ENCODE measurements at regions not wholly inside any gene's neighbourhood (a gene's known extent, or its start where the extent isn't known, plus 50 kb on each side); places are given as distances from the start of the nearest gene placed in this dataset.

GRCh38 chr21:27213303-27213702 is 246.4 kb upstream of the ADAMTS5 start:
- no peak for DNase-seq (ENCODE audit: extremely low spot score in 2 of 2)
- Histone ChIP-seq H3K27ac (no peak overlapping the region), H3K36me3 (no peaks in the 10 kb centered on the region), H3K4me1 (no peaks in the 10 kb centered on the region), H3K27me3 (no peaks in the 10 kb centered on the region), H3K9me3 (no peaks in the 10 kb centered on the region), H3K4me3 (no peak overlapping the region)
- TF ChIP-seq POLR2AphosphoS5 (IDR thresholded peaks at IDR 0.05; ENCODE audit: insufficient read depth in 1 of 2, low read depth in 1 of 2) (no peak), POLR2A (IDR thresholded peaks at IDR 0.05) (no peak), CTCF (IDR thresholded peaks at IDR 0.05) (no peak)
- intact Hi-C loops (cut with DNase I): no loop called here

GRCh38 chr21:27212441-27212840 is 245.6 kb upstream of the ADAMTS5 start:
- Histone ChIP-seq H3K27ac (no peak overlapping the region), H3K9me3 (no peaks in the 10 kb centered on the region), H3K4me3 (no peak overlapping the region), H3K4me1 (no peaks in the 10 kb centered on the region), H3K27me3 (no peaks in the 10 kb centered on the region), H3K36me3 (no peaks in the 10 kb centered on the region)
- no peak for DNase-seq (ENCODE audit: extremely low spot score in 2 of 2)
- TF ChIP-seq CTCF (IDR thresholded peaks at IDR 0.05) (no peak), POLR2AphosphoS5 (IDR thresholded peaks at IDR 0.05; ENCODE audit: insufficient read depth in 1 of 2, low read depth in 1 of 2) (no peak), POLR2A (IDR thresholded peaks at IDR 0.05) (no peak)
- intact Hi-C loops (cut with DNase I): no loop called here

- Histone ChIP-seq H3K27ac (no peak overlapping the region), H3K9me3 (no peaks in the 10 kb centered on the region), H3K4me3 (no peak overlapping the region), H3K27me3 (no peaks in the 10 kb centered on the region), H3K36me3 (no peaks in the 10 kb centered on the region), H3K4me1 (no peaks in the 10 kb centered on the region)
- intact Hi-C loops (cut with DNase I): no loop called here
- no peak for DNase-seq (ENCODE audit: extremely low spot score in 2 of 2)
- TF ChIP-seq CTCF (IDR thresholded peaks at IDR 0.05): no peak
- no peak for TF ChIP-seq POLR2A (IDR thresholded peaks at IDR 0.05)
- TF ChIP-seq POLR2AphosphoS5 (IDR thresholded peaks at IDR 0.05; ENCODE audit: insufficient read depth in 1 of 2, low read depth in 1 of 2): no peak
Observed at GRCh38 chr21:27209546-27209945, 242.7 kb upstream of the ADAMTS5 start.

GRCh38 chr21:27206368-27206982 is 239.6 kb upstream of the ADAMTS5 start:
- H3K4me3 ChIP-seq: no peak overlapping the region
- intact Hi-C loops (cut with DNase I): no loop called here
- no peak for TF ChIP-seq CTCF (IDR thresholded peaks at IDR 0.05)
- H3K4me1 ChIP-seq: no peaks in the 10 kb centered on the region
- no peak overlapping the region for H3K27ac ChIP-seq
- H3K9me3 ChIP-seq: no peaks in the 10 kb centered on the region
- no peaks in the 10 kb centered on the region for H3K36me3 ChIP-seq
- no peak for DNase-seq (ENCODE audit: extremely low spot score in 2 of 2)
- H3K27me3 ChIP-seq: no peaks in the 10 kb centered on the region

GRCh38 chr21:27202301-27202700 is 235.4 kb upstream of the ADAMTS5 start:
- Histone ChIP-seq H3K4me3 (no peak overlapping the region), H3K36me3 (no peaks in the 10 kb centered on the region), H3K27ac (no peak overlapping the region), H3K9me3 (no peaks in the 10 kb centered on the region), H3K4me1 (no peaks in the 10 kb centered on the region), H3K27me3 (no peaks in the 10 kb centered on the region)
- no peak for TF ChIP-seq POLR2AphosphoS5 (IDR thresholded peaks at IDR 0.05; ENCODE audit: insufficient read depth in 1 of 2, low read depth in 1 of 2)
- no peak for TF ChIP-seq CTCF (IDR thresholded peaks at IDR 0.05)
- TF ChIP-seq POLR2A (IDR thresholded peaks at IDR 0.05): no peak
- no peak for DNase-seq (ENCODE audit: extremely low spot score in 2 of 2)
- intact Hi-C loops (cut with DNase I): no loop called here

Measured in vagina (tissue), 2 donors.